ENCODE measurements at regions not wholly inside any gene's neighbourhood (a gene's known extent, or its start where the extent isn't known, plus 50 kb on each side); places are given as distances from the start of the nearest gene placed in this dataset.
A peak's percentile ranks its signal among the peaks of the same experiment; 100 is the strongest.

GRCh38 chr13:29939158-29939557, 88.7 kb upstream of the UBL3 start:
- Mint-ChIP-seq H3K4me1 (ENCODE audit: low read depth) (peaks cover 34% of the 10 kb centered on the region), H3K27ac (no peak overlapping the region), H3K4me3 (no peak overlapping the region), H3K9me3 (no peaks in the 10 kb centered on the region), H3K27me3 (peaks cover 14% of the 10 kb centered on the region), H3K36me3 (ENCODE audit: low read depth) (no peaks in the 10 kb centered on the region)
- intact Hi-C loops (cut with micrococcal nuclease) = loop anchor here (5.0 kb wide), 1 partner anchor 168 kb away; no protein-coding TSS in a partner anchor

DNA sequence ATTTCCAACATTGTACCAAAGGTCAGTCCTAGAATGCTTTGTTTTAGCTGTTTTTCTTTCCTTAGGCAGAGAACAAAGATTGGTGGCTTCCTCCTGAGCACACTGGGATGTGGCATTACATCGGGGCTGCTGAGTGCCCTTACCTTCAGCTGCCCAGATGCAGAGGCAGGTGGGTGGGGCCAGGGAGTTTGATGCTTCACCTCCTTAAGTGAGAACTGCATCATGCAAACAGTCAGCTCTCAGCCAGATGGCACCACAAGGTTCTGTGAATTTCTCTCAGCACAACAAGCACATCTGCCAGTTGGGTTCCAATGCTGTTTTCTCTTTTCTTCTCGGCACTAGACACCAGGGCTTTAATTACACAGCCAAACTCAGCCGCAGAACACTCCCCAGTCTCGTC, 87.4 kb upstream of the UBL3 start:
- intact Hi-C loops (cut with micrococcal nuclease) = loop anchor here (5.0 kb wide), 1 partner anchor 169 kb away; no protein-coding TSS in a partner anchor
- Mint-ChIP-seq H3K27me3 (peaks cover 14% of the 10 kb centered on the region), H3K36me3 (ENCODE audit: low read depth) (no peaks in the 10 kb centered on the region), H3K27ac (no peak overlapping the region), H3K9me3 (no peaks in the 10 kb centered on the region), H3K4me3 (no peak overlapping the region), H3K4me1 (ENCODE audit: low read depth) (peaks cover 22% of the 10 kb centered on the region)

DNA sequence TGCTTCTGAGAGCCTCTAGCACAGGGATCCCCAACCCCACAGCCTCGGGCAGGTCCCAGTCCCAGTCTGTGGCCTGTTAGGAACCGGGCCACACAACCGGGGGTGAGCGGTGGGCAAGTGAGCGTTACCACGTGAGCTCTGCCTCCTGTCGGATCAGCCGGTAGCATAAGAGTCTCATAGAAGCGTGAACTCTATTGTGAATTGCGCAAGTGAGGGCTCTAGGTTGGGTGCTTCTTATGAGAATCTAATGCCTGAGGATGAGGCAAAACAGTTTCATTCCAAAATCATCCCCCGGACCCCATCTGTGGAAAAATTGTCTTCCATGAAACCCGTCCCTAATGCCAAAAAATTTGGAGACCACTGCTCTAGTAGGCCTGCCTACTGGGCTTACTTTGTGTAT, 87.0 kb upstream of the UBL3 start:
- no peak overlapping the region for H3K4me3 Mint-ChIP-seq
- no peaks in the 10 kb centered on the region for H3K36me3 Mint-ChIP-seq (ENCODE audit: low read depth)
- intact Hi-C loops (cut with micrococcal nuclease) = loop anchor here (5.0 kb wide), 1 partner anchor 170 kb away; no protein-coding TSS in a partner anchor
- no peak overlapping the region for H3K27ac Mint-ChIP-seq
- H3K4me1 Mint-ChIP-seq (ENCODE audit: low read depth) = peaks cover 22% of the 10 kb centered on the region
- H3K9me3 Mint-ChIP-seq = no peaks in the 10 kb centered on the region
- peaks cover 14% of the 10 kb centered on the region for H3K27me3 Mint-ChIP-seq

GRCh38 chr13:29936956-29937355, 86.5 kb upstream of the UBL3 start:
- H3K27me3 Mint-ChIP-seq = peaks cover 12% of the 10 kb centered on the region
- intact Hi-C loops (cut with micrococcal nuclease) = loop anchor here (5.0 kb wide), 1 partner anchor 170 kb away; no protein-coding TSS in a partner anchor
- H3K27ac Mint-ChIP-seq = no peak overlapping the region
- no peaks in the 10 kb centered on the region for H3K36me3 Mint-ChIP-seq (ENCODE audit: low read depth)
- H3K4me3 Mint-ChIP-seq = no peak overlapping the region
- H3K9me3 Mint-ChIP-seq = no peaks in the 10 kb centered on the region
- H3K4me1 Mint-ChIP-seq (ENCODE audit: low read depth) = peaks cover 22% of the 10 kb centered on the region

GRCh38 chr13:29936051-29936813, 85.8 kb upstream of the UBL3 start:
- H3K36me3 Mint-ChIP-seq (ENCODE audit: low read depth) = no peaks in the 10 kb centered on the region
- H3K4me3 Mint-ChIP-seq = peak overlapping the region; percentile 67
- H3K27me3 Mint-ChIP-seq = peaks cover 12% of the 10 kb centered on the region
- no peaks in the 10 kb centered on the region for H3K9me3 Mint-ChIP-seq
- peak overlapping the region; percentile 53 for H3K27ac Mint-ChIP-seq
- H3K4me1 Mint-ChIP-seq (ENCODE audit: low read depth) = peaks cover 22% of the 10 kb centered on the region
- intact Hi-C loops (cut with micrococcal nuclease) = loop anchor here (5.0 kb wide), 1 partner anchor 171 kb away; no protein-coding TSS in a partner anchor

DNA sequence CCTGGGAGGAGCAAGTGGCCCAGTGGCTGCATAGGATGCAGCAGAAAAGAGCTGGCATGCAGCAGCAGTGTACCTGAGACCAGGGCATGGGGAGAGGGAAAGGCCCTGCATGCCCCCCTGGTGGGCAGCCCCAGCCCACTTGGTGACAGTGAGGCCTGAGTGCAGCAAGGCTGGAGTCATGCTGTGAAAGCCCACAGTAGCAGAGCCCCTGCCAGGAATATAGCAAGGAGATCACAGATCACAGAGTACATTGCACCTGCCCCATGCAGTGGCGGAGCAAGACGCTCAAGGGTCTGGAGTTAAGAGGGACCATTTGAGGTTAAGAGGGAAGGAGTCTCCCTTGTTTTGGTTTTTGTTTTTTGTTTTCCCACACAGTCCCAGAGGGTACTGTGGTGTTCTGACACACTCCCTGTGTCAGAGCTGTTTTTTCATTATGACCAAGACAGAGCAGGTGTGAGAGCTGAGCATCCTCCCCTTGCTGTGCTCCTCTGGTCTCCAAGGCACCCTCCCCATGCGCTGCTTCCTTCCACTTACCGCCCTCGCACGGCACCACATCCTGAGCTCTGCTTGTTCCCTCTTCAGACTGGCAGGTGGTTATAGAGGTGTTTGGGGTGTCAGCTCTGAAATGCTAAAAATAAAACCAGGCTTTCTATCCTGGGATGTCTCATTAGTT, 85.0 kb upstream of the UBL3 start:
- Mint-ChIP-seq H3K4me1 (ENCODE audit: low read depth) (peaks cover 22% of the 10 kb centered on the region), H3K36me3 (ENCODE audit: low read depth) (no peaks in the 10 kb centered on the region), H3K27ac (peak overlapping the region; percentile 53), H3K9me3 (no peaks in the 10 kb centered on the region), H3K4me3 (peak overlapping the region; percentile 67), H3K27me3 (peaks cover 12% of the 10 kb centered on the region)
- intact Hi-C loops (cut with micrococcal nuclease) = loop anchor here (5.0 kb wide), 1 partner anchor 172 kb away; no protein-coding TSS in a partner anchor

DNA sequence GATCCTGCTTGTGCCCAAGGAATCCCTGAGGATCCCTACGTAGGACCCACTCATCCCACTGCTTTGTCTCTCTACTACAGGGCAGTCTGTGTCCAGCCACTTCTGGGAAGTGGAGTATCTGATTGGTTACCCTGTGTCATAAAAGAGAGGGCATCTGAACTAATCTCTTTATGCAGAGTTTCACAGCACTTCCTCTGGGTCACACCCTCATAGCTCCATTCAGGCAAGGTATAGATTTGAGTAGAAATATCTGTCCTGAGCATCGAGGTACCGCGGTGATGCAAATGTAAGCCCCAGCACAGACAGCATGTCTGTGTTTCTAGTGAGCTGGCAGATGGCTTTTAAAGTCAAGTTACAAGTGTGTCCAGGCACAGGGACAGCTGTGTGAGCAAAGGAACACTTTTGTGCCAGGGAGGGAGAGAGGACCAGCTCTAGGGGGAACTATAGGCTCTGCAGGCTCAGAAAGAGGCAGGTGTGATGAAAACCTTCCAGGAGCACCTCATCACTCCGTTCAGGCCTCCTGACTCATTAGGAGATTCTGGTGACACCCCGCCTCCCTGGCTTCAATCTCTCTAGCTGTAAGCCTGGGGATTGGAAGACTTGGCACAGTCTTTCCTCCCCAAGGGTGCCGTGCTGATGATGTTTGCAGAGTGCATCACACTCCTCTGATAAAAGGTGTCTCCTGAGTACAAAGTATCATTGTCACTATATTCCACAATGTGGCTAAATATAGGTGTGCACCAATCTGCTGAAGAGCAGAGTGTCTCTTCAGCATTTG, 84.3 kb upstream of the UBL3 start:
- Mint-ChIP-seq H3K4me1 (ENCODE audit: low read depth) (peaks cover 22% of the 10 kb centered on the region), H3K27me3 (peaks cover 12% of the 10 kb centered on the region), H3K4me3 (no peak overlapping the region), H3K27ac (no peak overlapping the region), H3K9me3 (no peaks in the 10 kb centered on the region), H3K36me3 (ENCODE audit: low read depth) (no peaks in the 10 kb centered on the region)
- intact Hi-C loops (cut with micrococcal nuclease) = loop anchor here (5.0 kb wide), 1 partner anchor 173 kb away; no protein-coding TSS in a partner anchor

DNA sequence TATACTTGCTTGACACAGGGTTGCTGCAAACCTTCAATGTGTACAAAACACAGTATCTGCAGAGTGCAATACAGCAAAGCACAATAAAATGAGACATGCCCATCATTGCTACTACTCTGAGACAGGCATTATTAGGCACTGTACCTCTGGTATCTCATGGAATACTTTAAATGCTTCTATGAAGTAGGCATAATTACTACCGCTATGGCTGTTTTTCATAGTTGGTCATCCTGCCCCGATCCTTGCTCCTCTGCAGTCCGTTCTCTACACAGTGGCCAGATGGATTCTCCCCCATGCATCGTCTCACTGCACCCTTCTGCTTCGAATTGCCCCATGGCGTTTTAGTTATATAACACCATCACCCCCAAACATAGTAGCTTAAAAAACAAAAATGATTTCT, 83.0 kb upstream of the UBL3 start:
- H3K4me3 Mint-ChIP-seq = no peak overlapping the region
- H3K4me1 Mint-ChIP-seq (ENCODE audit: low read depth) = peaks cover 22% of the 10 kb centered on the region
- peaks cover 15% of the 10 kb centered on the region for H3K27me3 Mint-ChIP-seq
- intact Hi-C loops (cut with micrococcal nuclease) = no loop called here
- H3K36me3 Mint-ChIP-seq (ENCODE audit: low read depth) = no peaks in the 10 kb centered on the region
- no peak overlapping the region for H3K27ac Mint-ChIP-seq
- no peaks in the 10 kb centered on the region for H3K9me3 Mint-ChIP-seq

GRCh38 chr13:29931696-29932095, 81.3 kb upstream of the UBL3 start:
- peaks cover 10% of the 10 kb centered on the region for H3K27me3 Mint-ChIP-seq
- H3K4me3 Mint-ChIP-seq = no peak overlapping the region
- H3K36me3 Mint-ChIP-seq (ENCODE audit: low read depth) = no peaks in the 10 kb centered on the region
- intact Hi-C loops (cut with micrococcal nuclease) = no loop called here
- peaks cover 17% of the 10 kb centered on the region for H3K4me1 Mint-ChIP-seq (ENCODE audit: low read depth)
- H3K27ac Mint-ChIP-seq = no peak overlapping the region
- no peaks in the 10 kb centered on the region for H3K9me3 Mint-ChIP-seq

GRCh38 chr13:29929062-29929847, 78.8 kb upstream of the UBL3 start:
- no peak overlapping the region for H3K4me3 Mint-ChIP-seq
- H3K27ac Mint-ChIP-seq = no peak overlapping the region
- H3K27me3 Mint-ChIP-seq = peaks cover 4% of the 10 kb centered on the region
- H3K36me3 Mint-ChIP-seq (ENCODE audit: low read depth) = no peaks in the 10 kb centered on the region
- H3K9me3 Mint-ChIP-seq = no peaks in the 10 kb centered on the region
- H3K4me1 Mint-ChIP-seq (ENCODE audit: low read depth) = peaks cover 22% of the 10 kb centered on the region
- intact Hi-C loops (cut with micrococcal nuclease) = loop anchor here (5.0 kb wide), 1 partner anchor 82 kb away; no protein-coding TSS in a partner anchor

- intact Hi-C loops (cut with micrococcal nuclease) = loop anchor here (5.0 kb wide), 1 partner anchor 79 kb away; no protein-coding TSS in a partner anchor
- Mint-ChIP-seq H3K27me3 (peaks cover 4% of the 10 kb centered on the region), H3K4me3 (no peak overlapping the region), H3K9me3 (no peaks in the 10 kb centered on the region), H3K27ac (no peak overlapping the region), H3K36me3 (ENCODE audit: low read depth) (no peaks in the 10 kb centered on the region), H3K4me1 (ENCODE audit: low read depth) (peaks cover 24% of the 10 kb centered on the region)
Measured at GRCh38 chr13:29926098-29926476, 75.7 kb upstream of the UBL3 start.

DNA sequence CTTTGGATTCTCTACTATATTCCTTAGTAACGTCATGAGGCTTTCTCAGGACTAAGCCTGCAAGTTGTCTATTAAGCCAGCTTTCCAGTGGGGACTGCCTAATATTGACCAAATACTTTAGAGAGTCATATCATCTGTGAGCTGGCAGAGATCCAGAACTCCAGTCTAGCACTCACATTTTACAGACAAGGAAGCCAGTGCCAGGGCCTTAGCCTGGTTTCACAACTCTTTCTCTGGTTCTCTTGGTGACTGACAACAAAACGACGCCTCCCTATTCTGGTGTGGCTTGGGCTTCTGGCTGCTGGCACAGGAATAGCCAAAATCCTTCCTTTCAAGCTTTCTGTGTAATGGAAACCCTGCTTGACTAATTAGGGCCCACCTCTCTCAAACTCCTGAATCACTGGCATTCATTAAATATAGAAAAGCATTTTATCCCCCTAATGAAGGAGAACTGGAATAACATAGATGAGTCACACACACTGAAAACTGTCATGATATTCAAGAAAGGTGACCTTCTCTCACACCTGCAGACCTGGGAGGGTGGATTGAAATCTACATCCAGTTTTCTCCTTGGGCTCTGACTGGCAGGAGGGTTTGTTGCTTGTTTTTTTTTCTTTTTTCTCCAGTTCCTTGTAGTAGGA, 75.2 kb upstream of the UBL3 start:
- H3K36me3 Mint-ChIP-seq (ENCODE audit: low read depth) = no peaks in the 10 kb centered on the region
- peaks cover 3% of the 10 kb centered on the region for H3K27me3 Mint-ChIP-seq
- intact Hi-C loops (cut with micrococcal nuclease) = loop anchor here (5.0 kb wide), 1 partner anchor 78 kb away; no protein-coding TSS in a partner anchor
- H3K4me1 Mint-ChIP-seq (ENCODE audit: low read depth) = peaks cover 24% of the 10 kb centered on the region
- H3K27ac Mint-ChIP-seq = no peak overlapping the region
- H3K4me3 Mint-ChIP-seq = no peak overlapping the region
- H3K9me3 Mint-ChIP-seq = no peaks in the 10 kb centered on the region
